Inferior parietal cortex (tissue), 1 donor: ENCODE measurements at regions not wholly inside any gene's neighbourhood (a gene's known extent, or its start where the extent isn't known, plus 50 kb on each side); places are given as distances from the start of the nearest gene placed in this dataset.

Experiments used
- DNase-seq: peaks from one replicate; pipeline ENCODE4 v3.0.0-alpha.2; 2016; ENCODE audit errors: extremely low spot score

- no peak for DNase-seq
Observed at GRCh38 chr13:34620074-34620850, 321.8 kb upstream of the NBEA start.

- DNase-seq = no peak
Observed at GRCh38 chr13:34620862-34621261, 321.2 kb upstream of the NBEA start.

GRCh38 chr13:34623331-34623730 is 318.7 kb upstream of the NBEA start:
- no peak for DNase-seq

- DNase-seq = no peak
Observed at GRCh38 chr13:34627509-34628208, 314.4 kb upstream of the NBEA start.

- DNase-seq = no peak
Observed at GRCh38 chr13:34628209-34628682, 313.8 kb upstream of the NBEA start.

- no peak for DNase-seq
Observed at GRCh38 chr13:34634448-34634847, 307.6 kb upstream of the NBEA start.

- no peak for DNase-seq
Observed at GRCh38 chr13:34637138-34637537, 304.9 kb upstream of the NBEA start.

GRCh38 chr13:34637636-34638035 is 304.4 kb upstream of the NBEA start:
- no peak for DNase-seq

GRCh38 chr13:34638897-34639296 is 303.2 kb upstream of the NBEA start:
- no peak for DNase-seq

- no peak for DNase-seq
Observed at GRCh38 chr13:34640179-34640992, 301.7 kb upstream of the NBEA start.

GRCh38 chr13:34640993-34641330 is 301.1 kb upstream of the NBEA start:
- DNase-seq = no peak

GRCh38 chr13:34647379-34648150 is 294.5 kb upstream of the NBEA start:
- DNase-seq = no peak

- no peak for DNase-seq
Observed at GRCh38 chr13:34654203-34654602, 287.9 kb upstream of the NBEA start.

- no peak for DNase-seq
Observed at GRCh38 chr13:34654647-34655046, 287.4 kb upstream of the NBEA start.

GRCh38 chr13:34655554-34655953 is 286.5 kb upstream of the NBEA start:
- DNase-seq = no peak

GRCh38 chr13:34657716-34658115 is 284.4 kb upstream of the NBEA start:
- no peak for DNase-seq

- DNase-seq = peak; percentile 12
Observed at GRCh38 chr13:34667286-34668218, 274.5 kb upstream of the NBEA start.

- peak; percentile 66 for DNase-seq
Observed at GRCh38 chr13:34671137-34671536, 270.9 kb upstream of the NBEA start.

- peak; percentile 61 for DNase-seq
Observed at GRCh38 chr13:34672631-34673030, 269.4 kb upstream of the NBEA start.

- DNase-seq = no peak
Observed at GRCh38 chr13:34675626-34676025, 266.4 kb upstream of the NBEA start.

GRCh38 chr13:34678154-34678553 is 263.9 kb upstream of the NBEA start:
- no peak for DNase-seq
